Progenitor cell of endocrine pancreas (in vitro differentiated cells): ENCODE measurements at regions not wholly inside any gene's neighbourhood (a gene's known extent, or its start where the extent isn't known, plus 50 kb on each side); places are given as distances from the start of the nearest gene placed in this dataset.

Experiments used
- DNase-seq: peaks from one replicate; pipeline ENCODE4 v3.0.0; 2021; ENCODE audit warnings: low spot score; ENCODE audit not compliant: unreplicated experiment
- H3K27ac Mint-ChIP-seq: 2 replicates; pipeline ENCODE4 v1.8.0; 2021; ENCODE audit warnings: mild to moderate bottlenecking, moderate library complexity, mixed read lengths
- H3K27me3 Mint-ChIP-seq: 2 replicates; pipeline ENCODE4 v1.8.0; 2021; ENCODE audit warnings: mixed read lengths
- H3K36me3 Mint-ChIP-seq: 2 replicates; pipeline ENCODE4 v1.8.0; 2022; ENCODE audit warnings: mixed read lengths; ENCODE audit not compliant: insufficient read depth
- H3K4me1 Mint-ChIP-seq: 2 replicates; pipeline ENCODE4 v1.8.0; 2021; ENCODE audit warnings: low read depth, mixed read lengths
- H3K4me3 Mint-ChIP-seq: 2 replicates; pipeline ENCODE4 v1.8.0; 2021; ENCODE audit warnings: low read depth, mild to moderate bottlenecking, moderate library complexity, mixed read lengths
- H3K9me3 Mint-ChIP-seq: 2 replicates; pipeline ENCODE4 v1.8.0; 2021; ENCODE audit warnings: low read depth, mixed read lengths
- TF ChIP-seq, protein P1 (sequence below): fragments of 200-600 bp; sonication (generic); IDR thresholded peaks from one replicate; pipeline ENCODE4 v1.5.0; 2021; ENCODE audit warnings: antibody characterized with exemption, mild to moderate bottlenecking; ENCODE audit not compliant: unreplicated experiment

DNA sequence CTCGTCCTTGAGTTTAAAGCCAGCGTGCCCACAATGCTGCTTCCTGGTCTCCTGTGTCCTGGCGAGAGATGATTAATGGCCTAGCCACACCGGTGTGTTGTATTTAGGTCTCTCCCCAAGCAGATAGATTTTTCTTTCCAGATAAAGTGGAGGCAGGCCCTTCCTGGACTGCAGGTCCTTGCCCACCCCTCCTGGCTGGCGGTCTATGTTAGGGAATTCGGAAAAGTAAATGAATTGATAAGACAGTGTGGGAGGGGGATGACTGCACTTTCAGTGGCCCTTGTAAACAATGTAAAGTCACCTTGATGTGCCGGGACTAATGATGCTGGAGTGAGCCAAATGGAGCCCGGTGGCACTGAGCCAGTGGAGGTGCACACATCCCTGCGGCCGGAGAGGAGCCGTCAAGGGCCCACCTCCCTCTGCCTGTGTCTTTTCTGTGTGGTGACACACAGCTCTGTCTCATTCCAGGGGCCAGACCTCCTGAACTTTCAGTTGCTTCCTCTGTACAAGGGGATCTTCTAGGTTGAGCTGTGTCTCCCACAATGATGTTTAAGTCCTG is 70.6 kb upstream of the ESRRB start:
- peaks cover 17% of the 10 kb centered on the region for H3K27me3 Mint-ChIP-seq

DNA sequence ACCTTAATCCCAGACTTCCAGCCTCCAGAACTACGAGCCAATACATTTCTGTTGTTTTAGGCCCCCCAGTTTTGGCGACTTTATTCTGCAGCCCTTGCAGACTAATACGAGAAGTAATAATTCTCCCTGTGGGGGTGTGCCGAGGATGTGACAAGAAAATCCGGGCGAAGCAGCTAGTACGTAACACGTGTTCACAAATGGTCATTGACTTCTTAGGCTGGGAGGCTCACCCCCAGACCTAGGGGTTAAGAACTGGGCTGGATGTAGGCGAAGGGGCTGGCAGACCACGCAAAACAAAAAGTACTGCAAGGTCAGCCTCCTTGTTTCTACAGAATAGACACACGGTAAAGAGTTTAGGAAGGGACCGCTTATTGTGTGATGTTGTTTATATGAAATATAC is 69.8 kb upstream of the ESRRB start:
- peak; percentile 0 for DNase-seq
- H3K27me3 Mint-ChIP-seq = peaks cover 25% of the 10 kb centered on the region

More for the DNA sequence above, 70.6 kb upstream of the ESRRB start:
- Mint-ChIP-seq H3K4me3 (no peak overlapping the region), H3K9me3 (no peaks in the 10 kb centered on the region), H3K4me1 (peaks cover 18% of the 10 kb centered on the region), H3K27ac (no peak overlapping the region), H3K36me3 (no peaks in the 10 kb centered on the region)
- TF ChIP-seq, protein P1, sequence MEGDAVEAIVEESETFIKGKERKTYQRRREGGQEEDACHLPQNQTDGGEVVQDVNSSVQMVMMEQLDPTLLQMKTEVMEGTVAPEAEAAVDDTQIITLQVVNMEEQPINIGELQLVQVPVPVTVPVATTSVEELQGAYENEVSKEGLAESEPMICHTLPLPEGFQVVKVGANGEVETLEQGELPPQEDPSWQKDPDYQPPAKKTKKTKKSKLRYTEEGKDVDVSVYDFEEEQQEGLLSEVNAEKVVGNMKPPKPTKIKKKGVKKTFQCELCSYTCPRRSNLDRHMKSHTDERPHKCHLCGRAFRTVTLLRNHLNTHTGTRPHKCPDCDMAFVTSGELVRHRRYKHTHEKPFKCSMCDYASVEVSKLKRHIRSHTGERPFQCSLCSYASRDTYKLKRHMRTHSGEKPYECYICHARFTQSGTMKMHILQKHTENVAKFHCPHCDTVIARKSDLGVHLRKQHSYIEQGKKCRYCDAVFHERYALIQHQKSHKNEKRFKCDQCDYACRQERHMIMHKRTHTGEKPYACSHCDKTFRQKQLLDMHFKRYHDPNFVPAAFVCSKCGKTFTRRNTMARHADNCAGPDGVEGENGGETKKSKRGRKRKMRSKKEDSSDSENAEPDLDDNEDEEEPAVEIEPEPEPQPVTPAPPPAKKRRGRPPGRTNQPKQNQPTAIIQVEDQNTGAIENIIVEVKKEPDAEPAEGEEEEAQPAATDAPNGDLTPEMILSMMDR = no peak
- peak; percentile 8 for DNase-seq

DNA sequence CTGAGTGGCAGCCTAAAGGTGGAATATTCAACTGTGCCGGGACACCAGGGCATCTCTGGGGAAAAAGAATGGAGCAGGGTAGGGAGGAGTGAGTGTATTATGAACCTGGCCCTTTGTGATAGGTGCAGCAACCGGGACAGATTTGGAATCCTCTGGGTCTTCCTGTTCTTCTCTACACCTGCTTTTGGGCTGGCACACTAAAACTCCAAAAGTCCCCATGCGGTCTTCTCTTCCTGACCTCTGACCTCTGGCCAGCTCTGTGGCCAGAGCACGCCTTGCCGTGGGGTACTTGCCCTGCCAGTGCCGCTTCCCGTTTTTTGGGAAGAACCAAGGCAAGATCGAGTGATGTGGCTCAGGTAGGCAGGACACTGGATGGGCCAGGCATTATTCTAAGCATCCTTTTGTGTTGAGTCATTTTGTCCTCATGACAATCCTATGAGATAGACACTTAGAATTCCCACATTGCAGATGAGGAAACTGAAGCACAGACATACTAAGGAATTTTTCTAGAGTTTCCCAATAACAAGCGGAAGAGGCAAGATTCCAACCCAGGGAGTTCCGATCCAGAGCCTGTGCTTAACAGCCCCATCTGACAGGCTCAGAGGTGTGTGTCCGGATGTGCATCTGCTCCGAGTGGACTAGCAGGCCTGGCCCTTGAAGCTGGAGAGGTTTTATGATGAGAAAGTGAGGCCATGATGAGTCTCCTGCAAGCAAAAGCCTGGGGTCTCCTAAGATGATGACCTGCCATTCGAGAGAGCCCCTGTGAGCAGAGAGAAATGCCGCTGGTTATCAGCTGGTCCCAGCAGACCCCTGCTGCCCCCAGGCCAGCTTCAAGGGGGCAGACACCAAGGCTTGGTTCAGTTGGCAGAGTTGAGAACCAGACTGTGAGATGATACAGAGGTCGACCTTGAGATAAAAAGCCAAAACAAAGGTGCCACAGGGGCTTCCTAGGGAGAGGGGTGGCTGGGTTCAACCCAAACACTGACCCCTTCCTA is 67.9 kb upstream of the ESRRB start:
- Mint-ChIP-seq H3K4me3 (no peak overlapping the region), H3K9me3 (no peaks in the 10 kb centered on the region), H3K36me3 (no peaks in the 10 kb centered on the region), H3K27ac (no peak overlapping the region), H3K4me1 (peaks cover 31% of the 10 kb centered on the region), H3K27me3 (peaks cover 43% of the 10 kb centered on the region)
- no peak for DNase-seq
- TF ChIP-seq, protein P1 = no peak

More for the DNA sequence above, 69.8 kb upstream of the ESRRB start:
- no peaks in the 10 kb centered on the region for H3K36me3 Mint-ChIP-seq
- H3K4me3 Mint-ChIP-seq = no peak overlapping the region
- peaks cover 24% of the 10 kb centered on the region for H3K4me1 Mint-ChIP-seq
- no peaks in the 10 kb centered on the region for H3K9me3 Mint-ChIP-seq
- no peak overlapping the region for H3K27ac Mint-ChIP-seq
- TF ChIP-seq, protein P1 = no peak

DNA sequence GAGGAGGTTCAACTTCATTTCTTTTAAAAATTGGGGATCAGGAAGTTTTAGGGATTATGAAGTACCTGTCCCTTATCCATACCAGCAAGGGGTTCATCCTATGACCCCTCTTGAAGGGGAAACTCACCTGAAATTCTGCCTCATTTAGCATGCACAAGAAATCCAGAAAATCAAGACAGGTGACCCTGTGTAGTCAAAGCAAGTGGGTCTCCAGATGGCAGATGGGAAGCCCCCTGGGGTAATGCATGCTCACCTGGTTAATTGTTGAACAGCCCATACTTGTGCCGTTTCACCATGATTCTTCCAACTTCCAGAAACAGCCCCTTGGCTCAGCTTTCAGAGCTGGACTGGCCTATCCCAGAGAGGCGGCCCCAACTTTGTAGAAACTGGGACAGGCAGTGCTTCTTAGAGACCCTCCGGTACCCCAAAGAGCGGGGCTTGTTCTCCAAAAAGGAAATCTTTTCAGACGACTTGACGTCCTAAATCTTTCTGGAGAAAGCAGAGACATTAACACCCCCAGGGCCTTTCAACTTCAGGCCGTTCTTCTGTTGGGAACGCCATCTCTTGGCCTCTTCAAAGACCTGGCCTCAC is 66.3 kb upstream of the ESRRB start:
- TF ChIP-seq, protein P1 = no peak
- DNase-seq = peak; percentile 3
- Mint-ChIP-seq H3K27ac (no peak overlapping the region), H3K4me1 (peaks cover 36% of the 10 kb centered on the region), H3K27me3 (peaks cover 54% of the 10 kb centered on the region), H3K9me3 (no peaks in the 10 kb centered on the region), H3K4me3 (no peak overlapping the region), H3K36me3 (no peaks in the 10 kb centered on the region)

DNA sequence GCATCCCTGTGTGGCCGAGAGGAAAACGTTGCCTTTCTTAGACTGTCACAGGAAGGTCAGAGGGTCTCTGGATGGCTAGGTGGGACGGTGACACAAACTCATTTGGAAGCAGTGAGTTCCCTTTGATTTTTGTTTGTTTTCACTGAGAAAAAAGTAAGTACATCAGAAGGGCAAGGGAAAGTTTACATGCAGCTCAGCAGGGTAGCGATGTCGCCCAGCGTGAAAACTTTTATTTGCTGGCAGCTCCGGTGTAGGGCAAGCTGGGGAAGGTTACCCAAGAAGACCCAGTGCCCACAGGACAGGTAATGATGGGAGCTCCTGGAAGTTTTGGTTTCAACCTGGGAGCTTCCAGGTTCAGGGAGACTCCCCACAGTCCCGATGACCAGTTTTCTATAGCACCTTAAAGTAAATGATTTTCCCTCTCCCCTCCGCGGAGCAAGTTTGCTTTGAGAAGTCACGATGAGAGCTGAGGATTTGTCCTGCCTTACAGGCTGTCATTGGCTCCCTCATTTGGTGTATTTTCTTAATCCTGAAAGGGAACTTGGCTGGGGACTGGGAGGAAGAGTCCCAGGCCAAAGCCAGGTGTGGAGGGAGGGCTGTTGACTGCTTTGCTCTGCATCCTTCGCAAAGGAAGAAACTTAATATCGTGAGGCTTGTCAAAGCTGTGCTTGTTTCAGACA is 64.7 kb upstream of the ESRRB start:
- TF ChIP-seq, protein P1 = no peak
- DNase-seq = no peak
- Mint-ChIP-seq H3K4me3 (peak overlapping the region; percentile 45), H3K27me3 (peaks cover 64% of the 10 kb centered on the region), H3K4me1 (peaks cover 27% of the 10 kb centered on the region), H3K9me3 (no peaks in the 10 kb centered on the region), H3K36me3 (no peaks in the 10 kb centered on the region), H3K27ac (no peak overlapping the region)
